Sigmoid colon (tissue), 4 donors: ENCODE measurements at regions not wholly inside any gene's neighbourhood (a gene's known extent, or its start where the extent isn't known, plus 50 kb on each side); places are given as distances from the start of the nearest gene placed in this dataset.

Experiments used
- CTCF ChIP-seq, 4 experiments: fragments of 450-650 bp in 3 of 4; fragments of 200-600 bp in 1 of 4; IDR thresholded peaks; one replicate each; pipeline ENCODE4 v1.5.1; 2016 to 2019; ENCODE audit warnings: antibody characterized with exemption in 4 of 4, mild to moderate bottlenecking in 3 of 4, moderate library complexity in 2 of 4
- EP300 ChIP-seq, 4 donors: sonication (generic); formaldehyde crosslinking; IDR thresholded peaks; one replicate each; pipeline ENCODE4 v1.6.1; 2017; ENCODE audit warnings: antibody characterized with exemption in 4 of 4
- POLR2A ChIP-seq, 2 donors: fragments of 450-650 bp; IDR thresholded peaks; one replicate each; pipeline ENCODE4 v1.6.1; 2016; ENCODE audit warnings: antibody characterized with exemption in 2 of 2, mild to moderate bottlenecking in 2 of 2, moderate library complexity in 2 of 2
- POLR2AphosphoS5 ChIP-seq, 4 donors: sonication (generic); formaldehyde crosslinking; IDR thresholded peaks; one replicate each; pipeline ENCODE4 v1.6.1; 2017; ENCODE audit warnings: antibody characterized with exemption in 4 of 4

- TF ChIP-seq CTCF (IDR thresholded peaks at IDR 0.05) = no peak
- no peak for TF ChIP-seq POLR2A (IDR thresholded peaks at IDR 0.05)
- TF ChIP-seq EP300 (IDR thresholded peaks at IDR 0.05) = no peak
- TF ChIP-seq POLR2AphosphoS5 (IDR thresholded peaks at IDR 0.05) = no peak
These were observed 74.3 kb upstream of the SLC7A14 start for GRCh38 chr3:170660139-170660538.
